H9 (cell line): ENCODE measurements at regions not wholly inside any gene's neighbourhood (a gene's known extent, or its start where the extent isn't known, plus 50 kb on each side); places are given as distances from the start of the nearest gene placed in this dataset.

ENCODE experiments used
- DNase-seq: peaks from one replicate; pipeline ENCODE4 v3.0.0-alpha.2; 2017
- H2AFZ ChIP-seq: one replicate; pipeline ENCODE4 v1.6.1; 2013; ENCODE audit warnings: mild to moderate bottlenecking, low read length, control low read depth, moderate library complexity
- H2AK5ac ChIP-seq: 2 replicates; pipeline ENCODE4 v1.6.1; 2013; ENCODE audit warnings: low read length, control low read depth, mixed read lengths; ENCODE audit not compliant: insufficient read length
- H2BK120ac ChIP-seq: one replicate; pipeline ENCODE4 v1.6.1; 2013; ENCODE audit warnings: low read depth, mild to moderate bottlenecking, low read length, control low read depth, inconsistent platforms; ENCODE audit not compliant: poor library complexity, severe bottlenecking
- H2BK12ac ChIP-seq: 2 replicates; pipeline ENCODE4 v1.6.1; 2013; ENCODE audit warnings: low read length, control low read depth, mixed read lengths, low read depth; ENCODE audit not compliant: insufficient read length
- H2BK15ac ChIP-seq: 2 replicates; pipeline ENCODE4 v1.6.1; 2013; ENCODE audit warnings: low read depth, low read length, control low read depth
- H2BK20ac ChIP-seq: one replicate; pipeline ENCODE4 v1.6.1; 2013; ENCODE audit warnings: low read depth, mild to moderate bottlenecking, low read length, control low read depth, inconsistent platforms; ENCODE audit not compliant: poor library complexity, severe bottlenecking
- H2BK5ac ChIP-seq: 2 replicates; pipeline ENCODE4 v1.6.1; 2013; ENCODE audit warnings: low read length, control low read depth, mixed read lengths; ENCODE audit not compliant: insufficient read length
- H3K14ac ChIP-seq: 2 replicates; pipeline ENCODE4 v1.6.1; 2013; ENCODE audit warnings: low read length, control low read depth; ENCODE audit not compliant: insufficient read depth
- H3K18ac ChIP-seq: 2 replicates; pipeline ENCODE4 v1.6.1; 2013; ENCODE audit warnings: low read depth, mild to moderate bottlenecking, mixed read lengths, low read length, control low read depth; ENCODE audit not compliant: insufficient read length
- H3K23ac ChIP-seq: 2 replicates; pipeline ENCODE4 v1.6.1; 2013; ENCODE audit warnings: low read length, control low read depth, mixed read lengths, low read depth; ENCODE audit not compliant: insufficient read length
- H3K23me2 ChIP-seq: 2 replicates; pipeline ENCODE4 v1.6.1; 2013; ENCODE audit warnings: low read depth, mild to moderate bottlenecking, mixed read lengths, low read length, control low read depth; ENCODE audit not compliant: insufficient read length, poor library complexity, severe bottlenecking
- H3K27ac ChIP-seq: 2 replicates; pipeline ENCODE4 v1.5.1; 2013; ENCODE audit warnings: low read length, control low read depth, mixed read lengths, low read depth; ENCODE audit not compliant: insufficient read length
- H3K27me3 ChIP-seq: 2 replicates; pipeline ENCODE4 v1.6.1; 2013; ENCODE audit warnings: low read length, control low read depth, inconsistent platforms; ENCODE audit not compliant: insufficient read depth
- H3K4ac ChIP-seq: 2 replicates; pipeline ENCODE4 v1.6.1; 2013; ENCODE audit warnings: low read depth, mild to moderate bottlenecking, control low read depth, inconsistent platforms, low read length, moderate library complexity
- H3K4me1 ChIP-seq: 2 replicates; pipeline ENCODE4 v1.6.1; 2013; ENCODE audit warnings: low read length, control low read depth, inconsistent platforms; ENCODE audit not compliant: insufficient read depth
- H3K4me2 ChIP-seq: 2 replicates; pipeline ENCODE4 v1.6.1; 2013; ENCODE audit warnings: low read length, control low read depth, mixed read lengths; ENCODE audit not compliant: insufficient read length, insufficient read depth
- H3K56ac ChIP-seq: 2 replicates; pipeline ENCODE4 v1.6.1; 2013; ENCODE audit warnings: low read depth, mild to moderate bottlenecking, mixed read lengths, low read length, control low read depth; ENCODE audit not compliant: insufficient read length
- H3K79me1 ChIP-seq: 2 replicates; pipeline ENCODE4 v1.6.1; 2013; ENCODE audit warnings: low read depth, mild to moderate bottlenecking, moderate library complexity, low read length, control low read depth, inconsistent platforms; ENCODE audit not compliant: insufficient read depth, poor library complexity, severe bottlenecking
- H3K79me2 ChIP-seq: 2 replicates; pipeline ENCODE4 v1.6.1; 2013; ENCODE audit warnings: low read length, control low read depth, inconsistent platforms; ENCODE audit not compliant: insufficient read depth
- H3K9ac ChIP-seq: 2 replicates; pipeline ENCODE4 v1.6.1; 2013; ENCODE audit warnings: low read length, control low read depth, mixed read lengths; ENCODE audit not compliant: insufficient read length; ENCODE audit errors: extremely low read depth
- H3K9me3 ChIP-seq: one replicate; pipeline ENCODE4 v1.6.1; 2013; ENCODE audit warnings: low read depth, low read length, inconsistent platforms; ENCODE audit not compliant: control insufficient read depth
- H3T11ph ChIP-seq: one replicate; pipeline ENCODE4 v1.6.1; 2013; ENCODE audit warnings: mild to moderate bottlenecking, low read length, control low read depth, inconsistent platforms
- H4K20me1 ChIP-seq: one replicate; pipeline ENCODE4 v1.6.1; 2013; ENCODE audit not compliant: control insufficient read depth, insufficient read length, insufficient read depth
- H4K5ac ChIP-seq: 2 replicates; pipeline ENCODE4 v1.6.1; 2013; ENCODE audit warnings: low read depth, mild to moderate bottlenecking, mixed read lengths, low read length, control low read depth; ENCODE audit not compliant: insufficient read length
- H4K8ac ChIP-seq: replicated peaks from 2 replicates; pipeline ENCODE4 v1.6.1; 2013; ENCODE audit warnings: low read length, control low read depth, mixed read lengths, low read depth; ENCODE audit not compliant: insufficient read length
- H4K91ac ChIP-seq: 2 replicates; pipeline ENCODE4 v1.6.1; 2013; ENCODE audit warnings: low read depth, mild to moderate bottlenecking, moderate library complexity, mixed read lengths, low read length, control low read depth; ENCODE audit not compliant: insufficient read length
- H3K27ac Mint-ChIP-seq, 3 experiments: 2 replicates in 2 of 3; 3 replicates in 1 of 3; pipeline ENCODE4 v1.8.0; 2020 to 2021; ENCODE audit warnings: mixed read lengths in 3 of 3, mild to moderate bottlenecking in 1 of 3, moderate library complexity in 1 of 3
- H3K27me3 Mint-ChIP-seq: 2 replicates; pipeline ENCODE4 v1.8.0; 2021; ENCODE audit warnings: low read depth, mild to moderate bottlenecking, moderate library complexity, mixed read lengths
- H3K36me3 Mint-ChIP-seq, 3 experiments: 2 replicates in 2 of 3; 3 replicates in 1 of 3; pipeline ENCODE4 v1.8.0; 2020 to 2021; ENCODE audit warnings: low read depth in 3 of 3, mixed read lengths in 3 of 3; ENCODE audit not compliant: insufficient read depth in 1 of 3
- H3K4me1 Mint-ChIP-seq, 2 experiments: 2 replicates each; pipeline ENCODE4 v1.8.0; 2020; ENCODE audit warnings: mixed read lengths in 2 of 2
- H3K4me3 Mint-ChIP-seq, 2 experiments: 2 replicates in 1 of 2; 3 replicates in 1 of 2; pipeline ENCODE4 v1.8.0; 2020 to 2021; ENCODE audit warnings: mild to moderate bottlenecking in 2 of 2, mixed read lengths in 2 of 2, moderate library complexity in 1 of 2
- H3K9me3 Mint-ChIP-seq, 2 experiments: 2 replicates in 1 of 2; 3 replicates in 1 of 2; pipeline ENCODE4 v1.8.0; 2020; ENCODE audit warnings: mild to moderate bottlenecking in 2 of 2, mixed read lengths in 2 of 2, moderate library complexity in 1 of 2
- WGBS: extraction: QIAGEN DNeasy Blood & Tissue Kit; methylation state at CpG from one replicate; pipeline ENCODE4 v1.1.7; 2013; ENCODE audit warnings: missing lambda C conversion rate, low lambda C conversion rate, mixed read lengths; ENCODE audit not compliant: insufficient read length; ENCODE audit errors: extremely low coverage; 5-methylcytosine and 5-hydroxymethylcytosine counted together
- TF ChIP-seq, protein P1 (sequence below): fragments of 200-600 bp; sonication (generic); conservative IDR thresholded peaks from 3 replicates; pipeline ENCODE4 v1.8.0; 2021; ENCODE audit warnings: antibody characterized with exemption, mild to moderate bottlenecking

DNA sequence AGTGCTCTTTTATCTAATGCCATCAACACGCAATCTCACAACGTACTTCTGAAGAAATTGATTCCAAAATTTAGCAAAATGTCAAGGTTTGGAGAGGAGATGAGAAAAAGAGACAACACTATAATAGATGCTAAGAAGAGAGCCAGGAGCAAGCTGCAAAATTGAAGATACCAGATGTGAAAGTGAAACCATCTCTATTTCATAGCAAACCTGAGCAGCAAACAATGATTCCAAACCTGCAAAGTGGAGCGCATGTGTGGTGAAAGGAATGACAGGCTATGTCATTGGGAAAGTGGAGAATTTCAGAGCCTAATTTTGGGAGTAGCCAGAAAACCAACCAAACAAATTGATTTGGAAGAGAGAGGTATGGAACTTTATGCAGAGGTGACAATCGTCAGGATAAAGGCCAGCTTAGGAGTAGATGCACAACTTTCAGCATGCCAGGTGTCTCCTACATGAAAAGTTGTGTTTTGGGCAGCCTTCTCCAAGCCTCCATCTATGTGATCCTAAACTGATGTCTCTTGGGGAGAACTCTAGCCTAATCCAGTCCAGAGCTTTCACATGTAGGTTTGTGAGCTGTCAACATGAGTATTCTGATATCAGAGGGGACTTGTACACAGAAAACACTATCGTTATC lies 158.4 kb upstream of the FNDC3A start:
- 100% methylated on average over 2 of the region's 5 CpGs for WGBS
- H3K4me2 ChIP-seq = no peak overlapping the region
- TF ChIP-seq, protein P1, sequence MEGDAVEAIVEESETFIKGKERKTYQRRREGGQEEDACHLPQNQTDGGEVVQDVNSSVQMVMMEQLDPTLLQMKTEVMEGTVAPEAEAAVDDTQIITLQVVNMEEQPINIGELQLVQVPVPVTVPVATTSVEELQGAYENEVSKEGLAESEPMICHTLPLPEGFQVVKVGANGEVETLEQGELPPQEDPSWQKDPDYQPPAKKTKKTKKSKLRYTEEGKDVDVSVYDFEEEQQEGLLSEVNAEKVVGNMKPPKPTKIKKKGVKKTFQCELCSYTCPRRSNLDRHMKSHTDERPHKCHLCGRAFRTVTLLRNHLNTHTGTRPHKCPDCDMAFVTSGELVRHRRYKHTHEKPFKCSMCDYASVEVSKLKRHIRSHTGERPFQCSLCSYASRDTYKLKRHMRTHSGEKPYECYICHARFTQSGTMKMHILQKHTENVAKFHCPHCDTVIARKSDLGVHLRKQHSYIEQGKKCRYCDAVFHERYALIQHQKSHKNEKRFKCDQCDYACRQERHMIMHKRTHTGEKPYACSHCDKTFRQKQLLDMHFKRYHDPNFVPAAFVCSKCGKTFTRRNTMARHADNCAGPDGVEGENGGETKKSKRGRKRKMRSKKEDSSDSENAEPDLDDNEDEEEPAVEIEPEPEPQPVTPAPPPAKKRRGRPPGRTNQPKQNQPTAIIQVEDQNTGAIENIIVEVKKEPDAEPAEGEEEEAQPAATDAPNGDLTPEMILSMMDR = no peak

More for the DNA sequence above, 158.4 kb upstream of the FNDC3A start:
- Histone ChIP-seq H3K9me3 (no peaks in the 10 kb centered on the region), H2AFZ (no peak overlapping the region), H2BK120ac (no peak overlapping the region), H3K23ac (no peak overlapping the region), H3K14ac (no peak overlapping the region), H3K56ac (no peak overlapping the region), H3K27ac (no peak overlapping the region), H3T11ph (no peak overlapping the region), H3K27me3 (no peaks in the 10 kb centered on the region), H2AK5ac (no peak overlapping the region), H3K9ac (no peak overlapping the region), H2BK5ac (no peak overlapping the region), H3K4me1 (no peaks in the 10 kb centered on the region), H2BK12ac (no peak overlapping the region), H3K79me1 (no peaks in the 10 kb centered on the region), H4K8ac (no peak overlapping the region), H2BK15ac (no peak overlapping the region), H4K20me1 (no peaks in the 10 kb centered on the region), H3K79me2 (no peaks in the 10 kb centered on the region), H2BK20ac (no peak overlapping the region), H3K18ac (no peak overlapping the region), H3K23me2 (no peaks in the 10 kb centered on the region), H4K5ac (no peak overlapping the region), H4K91ac (no peak overlapping the region), H3K4ac (no peak overlapping the region)
- Mint-ChIP-seq H3K36me3 (no peaks in the 10 kb centered on the region), H3K9me3 (no peaks in the 10 kb centered on the region), H3K4me3 (no peak overlapping the region), H3K27me3 (no peaks in the 10 kb centered on the region), H3K27ac (no peak overlapping the region), H3K4me1 (no peaks in the 10 kb centered on the region)
- DNase-seq = no peak
